Natural killer cell (primary cell): ENCODE measurements at regions not wholly inside any gene's neighbourhood (a gene's known extent, or its start where the extent isn't known, plus 50 kb on each side); places are given as distances from the start of the nearest gene placed in this dataset.

Experiments
- ATAC-seq, 3 donors: fragments of 150-1000 bp in 2 of 3; fragments of 200-7000 bp in 1 of 3; cut with Tn5 transposase; 1 replicate in 1 of 3; 2 replicates in 2 of 3; pipeline ENCODE4 v1.10.0; 2021; ENCODE audit warnings: mild to moderate bottlenecking in 2 of 3, moderate library complexity in 2 of 3
- DNase-seq, 2 donors: peaks; one replicate each; pipeline versions ENCODE4 v3.0.0 to v3.0.0-alpha.2; 2013 to 2021; ENCODE audit warnings: mixed read lengths in 1 of 2
- H3K27ac ChIP-seq: one replicate; pipeline ENCODE4 v1.5.1; 2013; ENCODE audit warnings: mild to moderate bottlenecking, low read length
- H3K27me3 ChIP-seq: one replicate; pipeline ENCODE4 v1.6.1; 2013; ENCODE audit warnings: low read length; ENCODE audit not compliant: control insufficient read depth, insufficient read depth
- H3K36me3 ChIP-seq: one replicate; pipeline ENCODE4 v1.6.1; 2013; ENCODE audit warnings: low read length; ENCODE audit not compliant: control insufficient read depth, insufficient read depth
- H3K4me1 ChIP-seq: one replicate; pipeline ENCODE4 v1.6.1; 2013; ENCODE audit warnings: low read length; ENCODE audit not compliant: control insufficient read depth, insufficient read depth
- H3K4me3 ChIP-seq: one replicate; pipeline ENCODE4 v1.5.1; 2013; ENCODE audit warnings: low read length
- H3K9me3 ChIP-seq: one replicate; pipeline ENCODE4 v1.6.1; 2013; ENCODE audit warnings: low read length; ENCODE audit not compliant: control insufficient read depth, insufficient read depth
- H3K27ac Mint-ChIP-seq, 2 donors: one replicate each; pipeline ENCODE4 v1.8.0; 2022; ENCODE audit warnings: mild to moderate bottlenecking in 2 of 2, mixed read lengths in 2 of 2, moderate library complexity in 1 of 2
- H3K27me3 Mint-ChIP-seq, 2 donors: one replicate each; pipeline ENCODE4 v1.8.0; 2022; ENCODE audit warnings: low read depth in 2 of 2, mixed read lengths in 2 of 2
- H3K36me3 Mint-ChIP-seq: one replicate; pipeline ENCODE4 v1.8.0; 2022; ENCODE audit warnings: mixed read lengths
- H3K4me1 Mint-ChIP-seq, 2 donors: one replicate each; pipeline ENCODE4 v1.8.0; 2022; ENCODE audit warnings: mixed read lengths in 2 of 2
- H3K4me3 Mint-ChIP-seq: one replicate; pipeline ENCODE4 v1.8.0; 2022; ENCODE audit warnings: mild to moderate bottlenecking, moderate library complexity, mixed read lengths
- H3K9me3 Mint-ChIP-seq, 2 donors: one replicate each; pipeline ENCODE4 v1.8.0; 2022; ENCODE audit warnings: mixed read lengths in 2 of 2
- WGBS: methylation state at CpG from one replicate; pipeline ENCODE4 v1.1.7; 2013; ENCODE audit warnings: missing lambda C conversion rate; ENCODE audit not compliant: insufficient coverage; 5-methylcytosine and 5-hydroxymethylcytosine counted together
- intact Hi-C: fragments of 100-400 bp; cut with micrococcal nuclease; formaldehyde crosslinking; loops from one replicate; pipeline ENCODE4 v1.14.2; 2022
- TF ChIP-seq, protein P1 (sequence below): fragments of 200-600 bp; IDR thresholded peaks from one replicate; pipeline ENCODE4 v1.8.0; 2022; ENCODE audit warnings: antibody characterized with exemption

DNA sequence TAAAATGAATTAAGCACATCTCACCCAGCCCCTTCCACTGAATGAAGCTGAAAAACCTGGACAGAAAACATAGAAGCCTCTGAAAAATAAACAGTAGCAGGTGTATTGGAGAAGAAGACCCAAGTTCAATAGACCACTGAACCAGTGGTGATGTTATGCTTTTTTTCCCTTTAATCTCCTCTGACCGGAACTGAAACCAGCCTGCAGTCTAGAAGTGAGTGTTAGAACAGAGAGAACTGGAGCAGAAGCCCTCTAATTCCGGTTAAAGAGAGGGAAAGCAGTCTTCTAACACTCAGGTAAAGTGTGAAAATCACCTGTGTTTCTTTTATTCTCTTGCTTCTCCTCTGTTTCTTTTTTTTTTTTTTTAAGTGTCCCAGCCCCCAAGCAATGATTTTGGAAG, 83.5 kb upstream of the CCL21 start:
- Histone ChIP-seq H3K9me3 (no peaks in the 10 kb centered on the region), H3K27ac (no peak overlapping the region), H3K36me3 (no peaks in the 10 kb centered on the region), H3K4me1 (no peaks in the 10 kb centered on the region), H3K4me3 (no peak overlapping the region), H3K27me3 (peaks cover 7% of the 10 kb centered on the region)
- Mint-ChIP-seq H3K36me3 (no peaks in the 10 kb centered on the region), H3K9me3 (no peaks in the 10 kb centered on the region), H3K4me3 (no peak overlapping the region), H3K4me1 (no peaks in the 10 kb centered on the region), H3K27ac (no peak overlapping the region), H3K27me3 (peaks cover 19 to 68% of the 10 kb centered on the region in 2 donors)
- no peak for ATAC-seq
- DNase-seq = no peak
- TF ChIP-seq, protein P1, sequence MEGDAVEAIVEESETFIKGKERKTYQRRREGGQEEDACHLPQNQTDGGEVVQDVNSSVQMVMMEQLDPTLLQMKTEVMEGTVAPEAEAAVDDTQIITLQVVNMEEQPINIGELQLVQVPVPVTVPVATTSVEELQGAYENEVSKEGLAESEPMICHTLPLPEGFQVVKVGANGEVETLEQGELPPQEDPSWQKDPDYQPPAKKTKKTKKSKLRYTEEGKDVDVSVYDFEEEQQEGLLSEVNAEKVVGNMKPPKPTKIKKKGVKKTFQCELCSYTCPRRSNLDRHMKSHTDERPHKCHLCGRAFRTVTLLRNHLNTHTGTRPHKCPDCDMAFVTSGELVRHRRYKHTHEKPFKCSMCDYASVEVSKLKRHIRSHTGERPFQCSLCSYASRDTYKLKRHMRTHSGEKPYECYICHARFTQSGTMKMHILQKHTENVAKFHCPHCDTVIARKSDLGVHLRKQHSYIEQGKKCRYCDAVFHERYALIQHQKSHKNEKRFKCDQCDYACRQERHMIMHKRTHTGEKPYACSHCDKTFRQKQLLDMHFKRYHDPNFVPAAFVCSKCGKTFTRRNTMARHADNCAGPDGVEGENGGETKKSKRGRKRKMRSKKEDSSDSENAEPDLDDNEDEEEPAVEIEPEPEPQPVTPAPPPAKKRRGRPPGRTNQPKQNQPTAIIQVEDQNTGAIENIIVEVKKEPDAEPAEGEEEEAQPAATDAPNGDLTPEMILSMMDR = no peak
- intact Hi-C loops = no loop called here
- WGBS = 68% methylated on average over 2 of the region's 2 CpGs

DNA sequence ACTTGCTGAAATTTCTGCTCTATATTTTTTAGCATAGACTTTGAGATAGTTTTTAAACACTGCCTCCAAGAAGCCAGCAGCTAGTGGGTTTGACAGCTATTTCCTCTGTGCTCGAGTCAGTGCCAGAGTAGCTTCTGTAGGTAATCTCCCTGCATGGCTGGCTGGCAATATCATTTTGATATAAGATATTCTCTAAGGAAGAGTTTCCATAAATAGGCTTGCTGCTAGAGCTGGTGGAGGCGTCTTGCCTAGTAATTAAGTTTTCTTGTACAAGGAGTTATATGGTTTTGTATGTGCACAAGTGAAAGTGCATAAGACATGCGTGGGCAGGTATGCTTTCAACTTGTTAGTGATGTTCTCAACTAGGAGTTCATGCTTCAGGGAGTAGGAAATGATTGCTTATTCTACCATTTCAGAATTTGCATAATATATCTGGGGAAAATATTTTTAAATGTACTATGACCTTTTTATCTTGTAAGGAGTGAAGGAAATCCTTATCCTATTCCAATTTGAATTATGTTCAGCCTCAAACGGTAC, 74.1 kb upstream of the CCL21 start:
- Mint-ChIP-seq H3K27ac (no peak overlapping the region), H3K9me3 (no peaks in the 10 kb centered on the region), H3K4me1 (no peaks in the 10 kb centered on the region), H3K4me3 (no peak overlapping the region), H3K36me3 (no peaks in the 10 kb centered on the region), H3K27me3 (peaks cover 9 to 28% of the 10 kb centered on the region in 2 donors)
- intact Hi-C loops = no loop called here
- ATAC-seq = no peak
- TF ChIP-seq, protein P1 = no peak
- no peaks in the 10 kb centered on the region for H3K36me3 ChIP-seq
- H3K27ac ChIP-seq = no peak overlapping the region
- peaks cover 3% of the 10 kb centered on the region for H3K27me3 ChIP-seq
- no peak overlapping the region for H3K4me3 ChIP-seq
- 63% methylated on average over 3 of the region's 4 CpGs for WGBS
- no peaks in the 10 kb centered on the region for H3K4me1 ChIP-seq
- no peak for DNase-seq
- H3K9me3 ChIP-seq = no peaks in the 10 kb centered on the region

DNA sequence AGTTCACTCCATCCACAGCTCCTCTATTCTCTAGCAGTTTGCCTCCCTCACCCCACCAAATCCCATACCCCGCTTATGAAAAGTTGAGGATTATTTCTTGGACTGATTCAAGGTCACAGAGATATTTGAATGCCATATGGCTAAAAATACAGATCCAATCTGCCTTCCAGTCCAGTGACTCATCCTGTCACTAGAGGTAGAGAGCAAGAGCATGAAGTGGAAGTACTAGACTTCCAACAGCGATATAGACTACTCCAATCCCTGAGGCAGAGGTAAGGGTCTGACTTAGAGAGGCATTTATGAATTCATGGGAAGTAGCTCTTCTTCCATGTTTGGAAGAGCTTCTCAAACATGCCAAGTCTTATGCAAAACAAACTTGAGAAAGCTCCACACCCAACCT, 72.4 kb upstream of the CCL21 start:
- Mint-ChIP-seq H3K27me3 (peaks cover 18 to 28% of the 10 kb centered on the region in 2 donors), H3K4me3 (no peak overlapping the region), H3K36me3 (no peaks in the 10 kb centered on the region), H3K9me3 (no peaks in the 10 kb centered on the region), H3K27ac (no peak overlapping the region), H3K4me1 (no peaks in the 10 kb centered on the region)
- Histone ChIP-seq H3K9me3 (no peaks in the 10 kb centered on the region), H3K4me3 (no peak overlapping the region), H3K36me3 (no peaks in the 10 kb centered on the region), H3K27ac (no peak overlapping the region), H3K27me3 (peaks cover 3% of the 10 kb centered on the region), H3K4me1 (no peaks in the 10 kb centered on the region)
- TF ChIP-seq, protein P1 = no peak
- intact Hi-C loops = no loop called here
- WGBS = 100% methylated on average over 1 of the region's 2 CpGs
- ATAC-seq (no peak), DNase-seq (no peak)

DNA sequence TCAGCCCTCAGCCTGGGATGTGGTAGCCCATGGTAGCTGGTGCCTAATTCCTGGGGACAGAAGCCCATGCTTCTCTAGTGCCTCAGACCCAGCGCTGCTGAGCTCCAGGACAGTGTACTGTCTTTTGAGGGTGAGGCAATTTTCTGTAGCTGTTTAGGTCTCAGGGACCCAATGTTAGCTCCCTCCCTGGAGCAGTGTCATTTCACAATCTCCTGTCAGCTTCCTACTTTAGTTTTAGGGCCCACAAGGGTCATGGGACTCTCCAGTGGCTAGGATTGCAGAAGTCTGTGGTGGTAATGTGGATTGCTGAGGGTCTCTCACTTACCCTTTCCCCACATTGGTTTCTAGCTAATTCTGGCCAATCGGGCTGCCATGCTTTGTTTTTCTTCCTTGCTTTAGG, 67.7 kb upstream of the CCL21 start:
- DNase-seq = no peak

More for the DNA sequence above, 67.7 kb upstream of the CCL21 start:
- Mint-ChIP-seq H3K27me3 (peaks cover 20 to 32% of the 10 kb centered on the region in 2 donors), H3K4me1 (no peaks in the 10 kb centered on the region), H3K9me3 (no peaks in the 10 kb centered on the region), H3K4me3 (no peak overlapping the region), H3K27ac (no peak overlapping the region), H3K36me3 (no peaks in the 10 kb centered on the region)
- TF ChIP-seq, protein P1 = no peak
- Histone ChIP-seq H3K36me3 (no peaks in the 10 kb centered on the region), H3K4me3 (no peak overlapping the region), H3K4me1 (no peaks in the 10 kb centered on the region), H3K9me3 (no peaks in the 10 kb centered on the region), H3K27me3 (peaks cover 2% of the 10 kb centered on the region), H3K27ac (no peak overlapping the region)
- ATAC-seq = no peak
- 77% methylated on average over 2 of the region's 2 CpGs for WGBS
- intact Hi-C loops = no loop called here
